ENCODE measurements at regions not wholly inside any gene's neighbourhood (a gene's known extent, or its start where the extent isn't known, plus 50 kb on each side); places are given as distances from the start of the nearest gene placed in this dataset. TPM values are rescaled to one million over a fixed set of nuclear protein-coding genes. Genes with fewer than 3 reads are reported as not detected.
"Not testable (repeated sequence)": the region's sequence is repeated elsewhere in the genome, so short reads cannot be mapped to it uniquely, and the experiment has no call there.

DNA sequence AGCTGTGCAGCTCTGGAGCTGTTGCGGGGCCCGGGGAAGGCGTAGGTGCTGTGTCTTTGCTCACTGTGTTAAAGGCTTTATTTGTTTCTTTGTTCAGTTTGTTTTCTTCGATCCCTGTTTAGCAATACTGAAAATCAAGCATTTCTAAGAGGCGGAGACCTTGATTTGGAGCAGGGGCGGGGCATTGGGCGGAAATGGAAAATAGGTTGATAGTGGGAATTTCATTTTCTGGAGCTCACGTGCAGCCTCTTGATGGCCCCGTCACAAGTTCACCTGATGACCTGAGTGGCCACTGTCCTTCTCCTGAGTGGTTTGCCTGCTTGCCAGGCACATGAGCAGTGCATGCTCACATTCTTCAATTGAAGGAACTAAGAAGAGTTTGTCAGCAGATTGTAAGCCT is 93.2 kb downstream of the POTEG start:
- H3K9me3 ChIP-seq; H3K27ac ChIP-seq; H3K4me3 ChIP-seq; H3K4me1 ChIP-seq; H3K36me3 ChIP-seq; H3K27me3 ChIP-seq; DNase-seq (ENCODE audit: low spot score in 2 of 2): not testable (repeated sequence)
- WGBS, 2 donors, result 77 to 86% methylated on average over 8 to 9 of the region's 9 CpGs

DNA sequence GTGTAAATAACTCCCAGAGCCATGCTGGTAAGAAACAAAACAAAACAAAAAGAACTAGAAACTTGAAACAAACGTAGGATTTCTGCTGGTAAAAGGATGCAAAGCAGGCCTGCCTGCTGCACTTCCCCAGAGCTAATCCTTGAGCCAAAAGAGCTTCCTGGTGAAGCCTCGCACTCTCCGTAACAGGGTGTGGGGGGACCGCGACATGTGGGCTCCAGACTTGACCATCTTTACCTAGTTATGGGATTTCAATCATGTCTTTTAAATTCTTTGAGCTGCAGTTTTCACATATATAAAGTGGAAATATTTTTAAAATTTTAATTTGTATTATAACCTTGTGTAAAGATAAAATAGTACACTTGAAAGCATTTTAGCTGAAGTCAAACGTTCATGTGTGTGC is 92.5 kb downstream of the POTEG start:
- not testable (repeated sequence) for H3K9me3 ChIP-seq; H3K27ac ChIP-seq; DNase-seq (ENCODE audit: low spot score in 2 of 2); H3K4me3 ChIP-seq; H3K36me3 ChIP-seq; H3K4me1 ChIP-seq; H3K27me3 ChIP-seq
- WGBS, 2 donors, result 86 to 95% methylated on average over 4 of the region's 6 CpGs

DNA sequence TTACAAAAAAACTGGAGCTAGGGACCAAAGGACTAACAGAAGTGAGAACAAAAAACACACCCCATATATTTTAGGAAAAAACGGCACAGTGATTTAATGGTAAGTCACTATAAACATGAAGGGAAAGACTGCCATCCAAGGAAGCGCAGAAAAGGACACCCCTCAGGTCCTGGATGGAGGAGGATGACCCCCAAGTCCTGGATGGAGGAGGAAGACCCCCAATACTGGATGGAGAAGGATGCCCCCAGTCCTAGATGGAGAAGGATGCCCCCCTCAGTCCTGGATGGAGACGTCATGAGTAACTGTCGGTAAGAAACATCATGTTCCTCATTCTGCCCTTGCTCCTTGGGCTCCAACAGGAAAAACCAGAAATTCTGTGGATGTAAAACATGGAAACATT is 89.9 kb downstream of the POTEG start:
- H3K4me3 ChIP-seq; DNase-seq (ENCODE audit: low spot score in 2 of 2); H3K27ac ChIP-seq; H3K27me3 ChIP-seq; H3K4me1 ChIP-seq; H3K9me3 ChIP-seq; H3K36me3 ChIP-seq: not testable (repeated sequence)
- WGBS, 2 donors, result 54 to 59% methylated on average over 4 of the region's 4 CpGs

DNA sequence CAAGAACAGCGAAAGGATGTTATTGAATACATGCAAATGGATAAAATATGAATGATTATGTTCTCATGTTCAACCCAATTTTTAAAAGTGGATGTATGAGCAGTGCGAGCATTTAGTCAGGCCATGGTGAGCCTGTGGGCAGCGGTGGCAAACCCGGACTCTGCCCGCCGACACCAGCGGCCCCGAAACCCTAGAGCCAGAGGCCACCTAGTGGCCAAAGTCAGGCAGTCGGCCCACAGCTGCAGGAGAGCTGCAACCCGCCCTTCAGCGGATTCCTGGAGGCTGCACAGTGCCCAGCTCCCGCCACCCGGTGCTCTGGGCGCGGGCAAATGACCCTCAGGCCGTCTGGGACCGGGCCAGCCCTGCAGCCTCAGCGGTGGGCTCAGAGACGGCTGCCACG is 89.5 kb downstream of the POTEG start:
- WGBS, 2 donors, result 63 to 74% methylated on average over 2 to 3 of the region's 20 CpGs
- not testable (repeated sequence) for H3K4me3 ChIP-seq; H3K27ac ChIP-seq; H3K4me1 ChIP-seq; H3K36me3 ChIP-seq; H3K9me3 ChIP-seq; H3K27me3 ChIP-seq; DNase-seq (ENCODE audit: low spot score in 2 of 2)

DNA sequence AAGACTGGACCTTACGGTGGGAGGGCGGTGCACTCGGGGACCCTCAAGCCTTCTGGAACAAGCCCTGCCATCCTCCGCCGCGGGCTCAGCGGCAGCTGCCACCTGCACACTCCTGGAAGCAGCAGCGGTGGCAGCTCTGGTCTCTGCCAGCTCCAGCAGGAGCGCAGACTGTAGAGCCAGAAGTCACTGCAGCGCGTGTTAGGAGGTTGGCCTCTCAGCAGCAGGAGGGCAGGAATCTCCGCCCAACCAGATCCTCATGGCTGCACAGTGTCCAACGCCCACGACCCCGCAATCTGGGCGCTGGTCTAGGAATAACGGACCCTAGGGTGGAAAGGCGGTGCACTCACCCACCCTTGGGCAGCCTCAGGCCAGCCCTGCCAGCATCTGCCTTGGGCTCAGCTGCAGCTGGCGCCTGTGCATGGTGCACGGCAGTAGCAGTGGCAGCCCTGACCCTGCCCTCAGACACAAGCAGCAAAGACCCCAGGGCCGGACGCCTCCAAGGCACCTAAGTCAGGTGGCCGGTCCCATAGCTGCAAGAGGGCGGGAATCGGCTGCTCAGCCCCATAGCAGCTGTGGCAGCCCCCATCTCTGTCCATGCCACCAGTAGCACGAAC is 88.7 kb downstream of the POTEG start:
- no CpG with 5 or more reads among the region's 26 CpGs for WGBS, 2 donors
- H3K4me3 ChIP-seq; H3K36me3 ChIP-seq; H3K27me3 ChIP-seq; H3K9me3 ChIP-seq; DNase-seq (ENCODE audit: low spot score in 2 of 2); H3K27ac ChIP-seq; H3K4me1 ChIP-seq: not testable (repeated sequence)

DNA sequence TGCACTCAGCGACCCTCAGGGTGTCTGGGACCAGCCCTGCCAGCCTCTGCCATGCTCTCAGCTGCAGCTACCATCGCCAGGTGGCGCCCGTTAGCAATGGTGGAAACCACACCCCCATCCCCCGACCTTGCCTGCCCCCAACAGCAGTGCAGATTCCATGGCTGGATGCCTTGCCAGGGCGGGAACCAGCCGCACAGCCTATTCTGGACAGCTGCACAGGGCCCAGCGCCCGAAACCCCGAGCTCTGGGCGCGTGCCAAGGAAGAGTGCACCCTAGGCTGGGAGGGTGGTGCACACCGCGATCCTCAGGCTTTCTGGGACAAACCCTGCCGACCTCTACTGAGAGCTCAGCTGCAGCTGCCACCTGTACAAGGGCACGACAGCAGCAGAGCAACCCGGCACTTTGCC is 88.1 kb downstream of the POTEG start:
- not testable (repeated sequence) for H3K27ac ChIP-seq; DNase-seq (ENCODE audit: low spot score in 2 of 2); H3K9me3 ChIP-seq; H3K4me3 ChIP-seq; H3K36me3 ChIP-seq; H3K4me1 ChIP-seq; H3K27me3 ChIP-seq
- WGBS, 2 donors, result 79% methylated on average over 9 of the region's 17 CpGs; no CpG with 5 or more reads in 1 of the 2 donors

DNA sequence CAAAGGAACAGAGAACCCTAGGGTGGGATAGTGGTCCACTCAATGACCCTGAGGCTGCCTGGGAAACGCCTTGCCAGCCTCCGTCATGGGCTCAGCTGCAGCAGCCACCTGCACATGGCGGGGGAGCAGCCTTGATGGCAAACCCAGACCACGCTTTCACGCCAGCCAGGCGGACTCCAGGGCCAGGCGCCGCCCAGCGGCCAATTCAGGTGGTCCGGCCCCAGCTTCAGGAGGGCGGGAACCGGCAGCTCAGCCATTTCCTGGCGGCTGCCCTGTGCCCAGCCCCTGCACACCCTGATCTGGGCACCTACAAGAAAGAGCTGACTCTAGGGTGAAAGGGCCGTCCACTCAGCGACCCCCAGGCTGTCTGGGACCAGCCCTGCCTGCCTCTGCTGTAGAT is 87.5 kb downstream of the POTEG start:
- H3K27me3 ChIP-seq; H3K9me3 ChIP-seq; H3K4me1 ChIP-seq; DNase-seq (ENCODE audit: low spot score in 2 of 2); H3K27ac ChIP-seq; H3K4me3 ChIP-seq; H3K36me3 ChIP-seq: not testable (repeated sequence)
- no CpG with 5 or more reads among the region's 15 CpGs for WGBS, 2 donors

DNA sequence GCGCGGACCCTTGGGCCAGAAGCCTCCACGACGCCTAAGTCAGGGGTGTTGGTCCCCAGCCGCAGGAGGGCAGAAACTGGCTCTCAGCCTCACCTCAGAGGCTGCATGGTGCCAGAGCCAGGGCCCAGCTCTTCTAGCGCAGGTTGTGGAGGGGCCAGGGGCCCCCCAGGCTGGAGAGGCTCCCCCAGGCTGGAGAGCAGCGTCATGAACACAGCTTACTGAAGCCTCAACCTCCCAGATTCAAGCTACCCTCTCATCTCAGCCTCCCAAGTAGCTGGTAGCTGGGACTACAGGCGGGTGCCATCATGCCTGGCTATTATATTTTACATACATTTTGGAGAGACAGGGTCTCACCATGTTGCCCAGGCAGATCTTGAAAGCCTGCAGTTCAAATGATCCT is 87.0 kb downstream of the POTEG start:
- H3K27me3 ChIP-seq; H3K4me3 ChIP-seq; DNase-seq (ENCODE audit: low spot score in 2 of 2); H3K9me3 ChIP-seq; H3K36me3 ChIP-seq; H3K4me1 ChIP-seq; H3K27ac ChIP-seq: not testable (repeated sequence)
- WGBS, 2 donors, result no CpG with 5 or more reads among the region's 8 CpGs

Small RNAs in the stretch of these regions (small RNA-seq; reads per million reads assigned to genes)
- gene AL589743.6, result not detected

Data from tibial nerve (tissue), 4 donors.